ENCODE measurements at regions not wholly inside any gene's neighbourhood (a gene's known extent, or its start where the extent isn't known, plus 50 kb on each side); places are given as distances from the start of the nearest gene placed in this dataset.
"Not testable (repeated sequence)": the region's sequence is repeated elsewhere in the genome, so short reads cannot be mapped to it uniquely, and the experiment has no call there.

DNA sequence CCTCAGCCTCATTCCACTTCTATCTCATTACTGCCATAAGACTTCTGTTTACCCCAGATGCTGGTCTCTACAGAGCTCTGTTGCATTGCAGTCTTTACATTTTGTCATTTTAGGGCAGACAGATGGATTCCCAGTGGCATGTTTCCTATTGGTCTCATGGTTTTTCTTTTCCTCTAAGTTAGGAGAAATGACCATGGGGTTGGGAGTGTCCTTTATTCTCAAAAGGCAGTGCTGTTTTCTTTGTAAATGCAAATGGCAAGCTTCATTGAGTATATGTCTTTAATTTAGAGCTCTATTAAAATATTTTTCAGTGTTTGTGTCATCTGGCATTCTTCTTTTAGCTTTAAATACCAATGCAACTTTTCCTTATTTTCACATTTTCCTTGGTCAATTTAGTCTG lies 57.0 kb downstream of the MSTN start:
- Histone ChIP-seq H3K36me3 (ENCODE audit: control insufficient read depth in 1 of 2, insufficient read depth in 2 of 2, low read length in 2 of 2) (no peaks in the 10 kb centered on the region), H3K4me3 (ENCODE audit: low read depth in 1 of 2, low read length in 2 of 2) (no peak overlapping the region), H3K4me1 (ENCODE audit: control insufficient read depth in 1 of 2, insufficient read depth in 2 of 2, low read length in 2 of 2) (no peaks in the 10 kb centered on the region), H3K9me3 (ENCODE audit: control insufficient read depth in 1 of 2, low read length in 2 of 2) (no peaks in the 10 kb centered on the region), H3K27ac (ENCODE audit: low read length) (no peak overlapping the region), H3K27me3 (ENCODE audit: low read depth, low read length) (no peaks in the 10 kb centered on the region)

DNA sequence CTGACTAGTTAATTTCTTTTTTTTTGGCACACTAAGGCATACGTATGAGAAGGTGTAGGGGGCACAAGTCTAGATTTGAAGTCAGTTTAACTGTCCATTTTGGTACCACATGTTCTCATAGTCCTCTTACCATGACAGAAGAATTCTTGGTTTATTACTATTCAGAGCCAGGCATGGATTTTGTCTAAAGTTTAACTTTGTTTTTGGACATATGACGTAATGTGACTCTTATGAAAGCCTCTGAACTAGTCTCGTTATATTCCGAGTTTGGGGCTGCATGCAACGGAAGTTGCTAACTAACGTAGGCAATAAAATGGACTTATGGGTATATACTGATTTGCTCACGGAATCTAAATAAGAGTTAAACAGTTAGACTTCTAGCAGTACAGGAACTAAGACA lies 62.9 kb downstream of the MSTN start:
- no peaks in the 10 kb centered on the region for H3K36me3 ChIP-seq (ENCODE audit: control insufficient read depth in 1 of 2, insufficient read depth in 2 of 2, low read length in 2 of 2)
- H3K4me3 ChIP-seq (ENCODE audit: low read depth in 1 of 2, low read length in 2 of 2): no peak overlapping the region
- H3K9me3 ChIP-seq (ENCODE audit: control insufficient read depth in 1 of 2, low read length in 2 of 2): peaks cover 0 to 12% of the 10 kb centered on the region in 2 donors
- H3K27me3 ChIP-seq (ENCODE audit: low read depth, low read length): no peaks in the 10 kb centered on the region
- no peaks in the 10 kb centered on the region for H3K4me1 ChIP-seq (ENCODE audit: control insufficient read depth in 1 of 2, insufficient read depth in 2 of 2, low read length in 2 of 2)
- no peak overlapping the region for H3K27ac ChIP-seq (ENCODE audit: low read length)

DNA sequence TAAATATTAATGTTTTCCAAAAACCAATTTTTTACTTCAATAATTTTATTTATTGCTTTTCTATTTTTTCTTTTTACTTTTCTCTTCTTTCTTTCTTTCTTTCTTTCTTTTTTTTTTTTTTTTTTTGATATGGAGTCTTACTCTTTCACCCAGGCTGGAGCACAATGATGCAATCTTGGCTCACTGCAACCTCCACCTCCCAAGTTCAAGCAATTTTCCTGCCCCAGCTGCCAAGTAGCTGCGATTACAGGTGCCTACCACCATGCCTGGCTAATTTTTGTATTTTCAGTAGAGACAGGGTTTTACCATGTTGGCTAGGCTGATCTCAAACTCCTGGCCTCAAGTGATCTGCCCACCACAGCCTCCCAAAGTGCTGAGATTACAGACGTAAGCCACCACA lies 63.9 kb downstream of the MSTN start:
- not testable (repeated sequence) for H3K27me3 ChIP-seq (ENCODE audit: low read depth, low read length); H3K4me1 ChIP-seq (ENCODE audit: control insufficient read depth in 1 of 2, insufficient read depth in 2 of 2, low read length in 2 of 2); H3K4me3 ChIP-seq (ENCODE audit: low read depth in 1 of 2, low read length in 2 of 2); H3K36me3 ChIP-seq (ENCODE audit: control insufficient read depth in 1 of 2, insufficient read depth in 2 of 2, low read length in 2 of 2); H3K27ac ChIP-seq (ENCODE audit: low read length)
- peaks cover 0 to 12% of the 10 kb centered on the region in 2 donors for H3K9me3 ChIP-seq (ENCODE audit: control insufficient read depth in 1 of 2, low read length in 2 of 2)

DNA sequence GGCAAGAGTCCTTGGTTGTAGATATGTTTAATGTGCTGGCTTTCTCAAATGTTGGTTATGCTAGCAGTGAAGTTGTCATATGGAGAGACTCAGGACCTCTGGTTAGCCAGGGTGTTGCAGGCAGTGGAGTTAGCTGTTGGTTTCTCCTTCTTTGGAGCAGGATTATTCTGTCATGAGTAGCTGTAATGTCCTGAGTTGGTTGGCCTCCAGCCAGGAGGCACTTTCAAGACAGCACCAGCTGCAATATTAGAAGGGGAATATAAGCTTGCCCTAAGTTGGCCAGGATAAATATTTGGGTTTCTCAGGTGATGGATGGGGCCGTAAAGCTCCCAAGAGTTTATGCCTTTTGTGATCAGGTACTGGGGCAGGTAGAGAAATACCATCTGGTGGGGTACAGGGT lies 65.5 kb downstream of the MSTN start:
- H3K27ac ChIP-seq (ENCODE audit: low read length): no peak overlapping the region
- H3K36me3 ChIP-seq (ENCODE audit: control insufficient read depth in 1 of 2, insufficient read depth in 2 of 2, low read length in 2 of 2): no peaks in the 10 kb centered on the region
- peak overlapping the region in 1 of 2 donors; percentile 8 for H3K4me3 ChIP-seq (ENCODE audit: low read depth in 1 of 2, low read length in 2 of 2)
- no peaks in the 10 kb centered on the region for H3K4me1 ChIP-seq (ENCODE audit: control insufficient read depth in 1 of 2, insufficient read depth in 2 of 2, low read length in 2 of 2)
- peaks cover 0 to 12% of the 10 kb centered on the region in 2 donors for H3K9me3 ChIP-seq (ENCODE audit: control insufficient read depth in 1 of 2, low read length in 2 of 2)
- no peaks in the 10 kb centered on the region for H3K27me3 ChIP-seq (ENCODE audit: low read depth, low read length)

DNA sequence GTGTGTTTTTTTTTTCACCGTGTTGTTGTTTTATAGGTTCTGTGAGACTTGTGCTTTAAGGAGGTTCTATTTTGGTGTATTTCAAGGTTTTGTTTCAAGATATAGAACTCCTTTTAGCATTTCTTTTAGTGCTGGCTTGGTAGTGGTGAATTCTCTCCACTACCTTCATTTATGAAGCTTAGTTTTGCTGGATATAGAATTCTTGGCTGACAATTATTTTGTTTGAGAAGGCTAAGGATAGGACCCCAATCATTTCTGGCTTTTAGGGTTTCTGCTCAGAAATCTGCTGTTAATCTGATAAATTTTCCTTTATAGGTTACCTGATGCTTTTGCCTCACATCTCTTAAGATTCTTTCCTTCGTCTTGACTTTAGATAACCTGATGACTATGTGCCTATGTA lies 66.8 kb downstream of the MSTN start:
- Histone ChIP-seq H3K27me3 (ENCODE audit: low read depth, low read length) (no peaks in the 10 kb centered on the region), H3K4me1 (ENCODE audit: control insufficient read depth in 1 of 2, insufficient read depth in 2 of 2, low read length in 2 of 2) (no peaks in the 10 kb centered on the region), H3K9me3 (ENCODE audit: control insufficient read depth in 1 of 2, low read length in 2 of 2) (peaks cover 0 to 12% of the 10 kb centered on the region in 2 donors), H3K27ac (ENCODE audit: low read length) (no peak overlapping the region), H3K4me3 (ENCODE audit: low read depth in 1 of 2, low read length in 2 of 2) (no peak overlapping the region), H3K36me3 (ENCODE audit: control insufficient read depth in 1 of 2, insufficient read depth in 2 of 2, low read length in 2 of 2) (no peaks in the 10 kb centered on the region)

DNA sequence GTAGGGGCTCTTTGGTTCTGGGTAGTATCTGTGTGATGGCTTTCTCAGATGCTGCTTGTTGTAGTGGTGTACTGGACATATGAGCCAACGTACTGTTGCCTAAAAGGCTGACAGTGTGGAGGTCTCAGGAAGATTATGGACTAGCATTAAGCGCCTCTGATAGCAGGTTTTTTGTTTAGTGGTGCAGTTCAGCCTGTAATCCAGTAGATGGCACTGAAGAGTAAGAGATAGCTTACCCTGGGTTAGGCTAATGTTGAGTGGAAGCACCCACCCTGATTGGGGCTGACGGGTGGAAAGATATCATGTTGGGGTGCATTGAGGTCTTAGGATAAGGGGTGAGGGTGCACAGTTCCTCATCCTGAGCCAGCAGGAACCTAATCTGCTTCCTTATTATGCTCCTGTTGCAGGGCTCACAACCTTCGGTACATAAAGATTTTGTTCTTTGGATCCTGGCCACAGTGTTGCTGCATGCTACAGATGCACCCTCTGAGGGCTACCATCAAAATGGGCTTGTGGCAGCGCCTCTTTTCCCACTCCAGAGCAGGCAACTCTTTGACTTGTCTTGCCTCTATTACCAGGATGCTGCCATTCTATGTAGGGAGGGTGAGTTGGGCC lies 79.6 kb downstream of the MSTN start:
- Histone ChIP-seq H3K36me3 (ENCODE audit: control insufficient read depth in 1 of 2, insufficient read depth in 2 of 2, low read length in 2 of 2) (no peaks in the 10 kb centered on the region), H3K9me3 (ENCODE audit: control insufficient read depth in 1 of 2, low read length in 2 of 2) (peaks cover 23 to 32% of the 10 kb centered on the region in 2 donors), H3K4me1 (ENCODE audit: control insufficient read depth in 1 of 2, insufficient read depth in 2 of 2, low read length in 2 of 2) (no peaks in the 10 kb centered on the region), H3K27ac (ENCODE audit: low read length) (no peak overlapping the region), H3K27me3 (ENCODE audit: low read depth, low read length) (no peaks in the 10 kb centered on the region), H3K4me3 (ENCODE audit: low read depth in 1 of 2, low read length in 2 of 2) (peak overlapping the region in 1 of 2 donors; percentile 2)

DNA sequence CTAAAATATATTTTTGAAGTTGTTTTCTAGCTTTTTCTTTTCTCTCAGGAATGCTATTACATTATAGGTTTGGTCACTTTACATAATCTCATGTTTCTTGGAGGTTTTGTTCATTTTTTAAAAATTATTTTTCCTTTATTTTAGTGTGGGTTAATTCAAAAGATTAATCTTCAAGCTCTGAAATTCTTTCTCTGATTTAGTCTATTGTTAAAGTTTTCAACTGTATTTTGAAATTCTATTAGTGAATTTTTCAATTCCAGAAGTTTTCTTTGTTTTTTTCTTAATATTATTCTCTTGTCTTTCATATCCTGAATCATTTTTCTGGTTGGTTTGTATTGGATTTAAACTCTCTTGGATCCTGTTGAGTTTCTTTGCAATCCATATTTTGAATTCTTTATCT lies 80.4 kb downstream of the MSTN start:
- H3K27ac ChIP-seq (ENCODE audit: low read length): no peak overlapping the region
- H3K27me3 ChIP-seq (ENCODE audit: low read depth, low read length): no peaks in the 10 kb centered on the region
- no peaks in the 10 kb centered on the region for H3K4me1 ChIP-seq (ENCODE audit: control insufficient read depth in 1 of 2, insufficient read depth in 2 of 2, low read length in 2 of 2)
- H3K4me3 ChIP-seq (ENCODE audit: low read depth in 1 of 2, low read length in 2 of 2): no peak overlapping the region
- no peaks in the 10 kb centered on the region for H3K36me3 ChIP-seq (ENCODE audit: control insufficient read depth in 1 of 2, insufficient read depth in 2 of 2, low read length in 2 of 2)
- H3K9me3 ChIP-seq (ENCODE audit: control insufficient read depth in 1 of 2, low read length in 2 of 2): peaks cover 23 to 32% of the 10 kb centered on the region in 2 donors

DNA sequence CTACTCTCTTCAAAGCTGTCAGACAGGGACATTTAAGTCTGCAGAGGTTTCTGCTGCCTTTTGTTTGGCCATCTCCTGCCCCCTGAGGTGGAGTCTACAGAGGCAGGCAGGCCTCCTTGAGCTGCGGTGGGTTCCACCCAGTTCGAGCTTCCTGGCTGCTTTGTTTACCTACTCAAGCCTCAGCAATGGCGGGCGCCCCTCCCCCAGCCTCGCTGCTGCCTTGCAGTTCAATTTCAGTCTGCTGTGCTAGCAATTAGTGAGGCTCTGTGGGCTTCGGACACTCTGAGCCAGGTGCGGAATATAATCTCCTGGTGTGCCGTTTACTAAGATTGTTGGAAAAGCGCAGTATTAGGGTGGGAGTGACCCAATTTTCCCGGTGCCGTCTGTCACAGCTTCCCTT lies 86.0 kb downstream of the MSTN start:
- H3K36me3 ChIP-seq (ENCODE audit: control insufficient read depth in 1 of 2, insufficient read depth in 2 of 2, low read length in 2 of 2); H3K27me3 ChIP-seq (ENCODE audit: low read depth, low read length); H3K4me1 ChIP-seq (ENCODE audit: control insufficient read depth in 1 of 2, insufficient read depth in 2 of 2, low read length in 2 of 2); H3K4me3 ChIP-seq (ENCODE audit: low read depth in 1 of 2, low read length in 2 of 2); H3K27ac ChIP-seq (ENCODE audit: low read length): not testable (repeated sequence)
- peaks cover 3 to 10% of the 10 kb centered on the region in 2 donors for H3K9me3 ChIP-seq (ENCODE audit: control insufficient read depth in 1 of 2, low read length in 2 of 2)

DNA sequence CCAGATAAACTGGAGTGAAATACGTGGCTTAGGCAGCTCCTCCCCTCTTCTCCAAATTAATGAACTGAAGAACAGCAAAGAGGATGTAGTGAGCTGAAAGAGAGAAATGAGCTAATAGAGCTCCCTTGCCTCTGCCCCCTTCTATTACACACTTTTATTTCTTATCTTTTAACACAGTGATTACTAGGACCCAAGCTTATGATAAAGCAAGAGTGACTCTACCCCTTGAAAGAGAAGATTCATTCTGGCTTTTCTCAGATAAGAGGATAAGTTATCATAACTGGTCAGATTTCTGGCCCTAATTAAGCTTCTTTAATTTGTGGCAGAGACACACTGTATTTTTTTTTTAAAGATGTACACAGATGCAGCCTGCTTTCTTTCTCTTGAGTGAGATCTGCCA lies 102.2 kb downstream of the MSTN start:
- H3K4me3 ChIP-seq (ENCODE audit: low read depth in 1 of 2, low read length in 2 of 2): no peak overlapping the region
- no peaks in the 10 kb centered on the region for H3K9me3 ChIP-seq (ENCODE audit: control insufficient read depth in 1 of 2, low read length in 2 of 2)
- no peaks in the 10 kb centered on the region for H3K4me1 ChIP-seq (ENCODE audit: control insufficient read depth in 1 of 2, insufficient read depth in 2 of 2, low read length in 2 of 2)
- no peak overlapping the region for H3K27ac ChIP-seq (ENCODE audit: low read length)
- H3K27me3 ChIP-seq (ENCODE audit: low read depth, low read length): no peaks in the 10 kb centered on the region
- no peaks in the 10 kb centered on the region for H3K36me3 ChIP-seq (ENCODE audit: control insufficient read depth in 1 of 2, insufficient read depth in 2 of 2, low read length in 2 of 2)

DNA sequence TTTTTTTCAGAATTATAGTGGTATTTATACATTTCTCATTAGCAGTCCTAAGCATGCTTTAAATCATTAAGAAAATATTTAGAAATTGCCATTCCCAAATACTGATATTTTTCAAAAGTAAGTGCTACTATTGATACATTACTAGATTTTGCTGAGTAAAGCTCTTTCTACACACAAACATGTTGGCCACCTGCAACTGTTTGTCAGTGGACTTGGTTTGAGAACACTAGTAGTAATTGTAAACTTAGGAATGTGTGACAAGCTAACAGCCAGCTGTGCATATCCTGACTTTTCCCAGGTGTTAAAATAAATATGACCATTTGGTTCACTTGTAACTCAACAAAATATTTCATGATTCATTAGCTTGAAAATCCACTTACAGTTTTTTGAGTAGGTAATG lies 103.1 kb downstream of the MSTN start:
- Histone ChIP-seq H3K36me3 (ENCODE audit: control insufficient read depth in 1 of 2, insufficient read depth in 2 of 2, low read length in 2 of 2) (no peaks in the 10 kb centered on the region), H3K4me3 (ENCODE audit: low read depth in 1 of 2, low read length in 2 of 2) (no peak overlapping the region), H3K9me3 (ENCODE audit: control insufficient read depth in 1 of 2, low read length in 2 of 2) (no peaks in the 10 kb centered on the region), H3K27ac (ENCODE audit: low read length) (no peak overlapping the region), H3K27me3 (ENCODE audit: low read depth, low read length) (no peaks in the 10 kb centered on the region), H3K4me1 (ENCODE audit: control insufficient read depth in 1 of 2, insufficient read depth in 2 of 2, low read length in 2 of 2) (no peaks in the 10 kb centered on the region)

DNA sequence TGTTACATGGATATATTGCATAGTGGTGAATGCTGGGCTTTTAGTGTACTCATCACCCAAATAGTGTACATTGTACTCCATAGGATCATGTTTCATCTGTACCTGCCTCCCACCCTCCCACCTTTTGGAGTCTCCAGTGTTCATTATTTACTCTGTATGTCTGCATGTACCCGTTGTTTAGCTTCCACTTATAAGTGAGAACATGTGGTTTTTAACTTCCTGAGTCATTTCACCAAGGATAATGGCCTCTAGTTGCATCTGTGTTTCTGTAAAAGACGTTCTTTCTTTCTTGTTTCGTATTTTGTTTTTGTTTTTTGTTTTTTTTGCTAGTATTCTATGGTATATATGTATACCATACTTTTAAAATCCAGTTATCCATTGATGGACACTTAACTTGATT lies 107.5 kb downstream of the MSTN start:
- Histone ChIP-seq H3K27ac (ENCODE audit: low read length) (no peak overlapping the region), H3K36me3 (ENCODE audit: control insufficient read depth in 1 of 2, insufficient read depth in 2 of 2, low read length in 2 of 2) (no peaks in the 10 kb centered on the region), H3K27me3 (ENCODE audit: low read depth, low read length) (no peaks in the 10 kb centered on the region), H3K4me1 (ENCODE audit: control insufficient read depth in 1 of 2, insufficient read depth in 2 of 2, low read length in 2 of 2) (no peaks in the 10 kb centered on the region), H3K9me3 (ENCODE audit: control insufficient read depth in 1 of 2, low read length in 2 of 2) (no peaks in the 10 kb centered on the region), H3K4me3 (ENCODE audit: low read depth in 1 of 2, low read length in 2 of 2) (no peak overlapping the region)

DNA sequence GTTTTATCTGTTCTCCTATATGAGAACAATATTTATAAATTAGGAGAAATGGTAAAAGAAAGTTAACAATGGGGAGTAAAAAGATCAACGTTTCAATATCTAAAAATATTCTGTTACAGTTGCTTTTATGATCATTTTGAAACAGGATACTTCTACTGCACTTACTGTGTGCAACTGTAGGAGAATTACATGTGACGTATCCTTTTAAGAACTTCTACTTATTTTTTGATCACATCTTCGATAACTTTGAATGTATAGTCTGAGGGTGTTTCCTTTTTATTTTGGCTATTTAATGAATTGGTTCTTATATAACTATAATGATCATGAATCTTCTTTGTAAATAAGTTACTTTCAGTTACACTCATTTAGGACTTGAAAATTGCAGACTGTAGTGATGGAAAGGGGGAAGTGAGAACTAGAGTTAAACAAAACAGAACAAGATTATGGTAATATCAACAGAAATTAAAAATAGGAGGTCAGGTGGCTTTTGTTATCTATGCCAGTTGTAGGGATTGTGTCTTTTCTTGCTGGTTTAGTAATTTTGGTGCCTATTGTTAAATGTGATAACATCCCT lies 109.9 kb downstream of the MSTN start:
- Histone ChIP-seq H3K4me3 (ENCODE audit: low read depth in 1 of 2, low read length in 2 of 2) (no peak overlapping the region), H3K36me3 (ENCODE audit: control insufficient read depth in 1 of 2, insufficient read depth in 2 of 2, low read length in 2 of 2) (no peaks in the 10 kb centered on the region), H3K27me3 (ENCODE audit: low read depth, low read length) (no peaks in the 10 kb centered on the region), H3K4me1 (ENCODE audit: control insufficient read depth in 1 of 2, insufficient read depth in 2 of 2, low read length in 2 of 2) (no peaks in the 10 kb centered on the region), H3K9me3 (ENCODE audit: control insufficient read depth in 1 of 2, low read length in 2 of 2) (no peaks in the 10 kb centered on the region), H3K27ac (ENCODE audit: low read length) (no peak overlapping the region)

All from muscle layer of duodenum (tissue), 2 donors.